ENCODE measurements at regions not wholly inside any gene's neighbourhood (a gene's known extent, or its start where the extent isn't known, plus 50 kb on each side); places are given as distances from the start of the nearest gene placed in this dataset.

- no peak overlapping the region for H3K4me3 ChIP-seq (replicated peaks in 1 of 3; ENCODE audit: insufficient read depth in 1 of 3, low read depth in 1 of 3, low read length in 3 of 3)
- intact Hi-C loops (cut with micrococcal nuclease), result no loop called here
Observed at GRCh38 chr6:133710826-133711225, 178.1 kb upstream of the TCF21 start.

More at GRCh38 chr6:133710826-133711225, 178.1 kb upstream of the TCF21 start:
- no peak overlapping the region for H2AFZ ChIP-seq (ENCODE audit: low read depth, low read length)
- dilution Hi-C loops (cut with MboI; ENCODE audit: extremely low pct_ligation_motif_present, low sequenced_read_pairs), result no loop called here
- H3K36me3 ChIP-seq (ENCODE audit: control insufficient read depth in 2 of 2, extremely low read depth in 1 of 2, insufficient read depth in 2 of 2, low read length in 2 of 2), result no peaks in the 10 kb centered on the region
- FAIRE-seq (no peak), DNase-seq (ENCODE audit: low read depth, low spot score) (no peak)
- H3K79me2 ChIP-seq (ENCODE audit: control insufficient read depth, insufficient read depth, low read length), result no peaks in the 10 kb centered on the region
- no peaks in the 10 kb centered on the region for H3K4me1 ChIP-seq (ENCODE audit: control insufficient read depth, extremely low read depth, insufficient read depth, low read length)
- H3K9me3 ChIP-seq (replicated peaks; ENCODE audit: control insufficient read depth, insufficient read depth, low read length), result no peaks in the 10 kb centered on the region
- no peaks in the 10 kb centered on the region for H4K20me1 ChIP-seq (replicated peaks; ENCODE audit: control insufficient read depth, extremely low read depth, insufficient read depth, low read length)
- H3K27ac ChIP-seq (ENCODE audit: insufficient read depth, low read depth, low read length), result no peak overlapping the region
- POLR2A ChIA-PET, result no interaction called here
- no peaks in the 10 kb centered on the region for H3K27me3 ChIP-seq (ENCODE audit: control insufficient read depth in 2 of 2, insufficient read depth in 2 of 2, low read length in 2 of 2)
- BruUV-seq (replicated peaks), result no TSS peak
- H3K4me2 ChIP-seq (ENCODE audit: insufficient read depth, low read length), result no peak overlapping the region
- H3K9ac ChIP-seq (replicated peaks; ENCODE audit: extremely low read depth, insufficient read depth, low read length), result no peak overlapping the region
- CTCF ChIA-PET, result no interaction called here
- H3K9me1 ChIP-seq (replicated peaks; ENCODE audit: control insufficient read depth, extremely low read depth, insufficient read depth, low read length), result no peaks in the 10 kb centered on the region
- no peak for TF ChIP-seq GATA2 (IDR thresholded peaks at IDR 0.05; ENCODE audit: insufficient read depth, insufficient read length, low read depth, low read length)
- TF ChIP-seq POLR2A (IDR thresholded peaks at IDR 0.05; ENCODE audit: low read depth, low read length), result no peak
- no peak for TF ChIP-seq FOS (IDR thresholded peaks at IDR 0.05; ENCODE audit: borderline replicate concordance, insufficient read depth, low read length)
- TF ChIP-seq POLR2AphosphoS5 (IDR thresholded peaks at IDR 0.05; ENCODE audit: insufficient read depth, low read depth, low read length), result no peak
- TF ChIP-seq MAX (IDR thresholded peaks at IDR 0.05; ENCODE audit: insufficient read depth, insufficient read length), result no peak
- TF ChIP-seq MYC (IDR thresholded peaks at IDR 0.05; ENCODE audit: low read depth, low read length), result no peak
- no peak for TF ChIP-seq JUN (IDR thresholded peaks at IDR 0.05; ENCODE audit: borderline replicate concordance, insufficient read depth, insufficient read length, low read depth)
- no peak for TF ChIP-seq EZH2 (IDR thresholded peaks at IDR 0.05; ENCODE audit: borderline replicate concordance, low read depth, low read length, severe bottlenecking)
- TF ChIP-seq CTCF (IDR thresholded peaks at IDR 0.05; ENCODE audit: extremely low read depth in 1 of 2, insufficient read depth in 1 of 2, low read depth in 1 of 2, low read length in 2 of 2), result no peak
